NCI-H1105 treated with DMSO at 0.1 percent for 48 hours (cell line): ENCODE measurements at regions not wholly inside any gene's neighbourhood (a gene's known extent, or its start where the extent isn't known, plus 50 kb on each side); places are given as distances from the start of the nearest gene placed in this dataset.
"Not testable (repeated sequence)": the region's sequence is repeated elsewhere in the genome, so short reads cannot be mapped to it uniquely, and the experiment has no call there.

ENCODE experiments used
- DNase-seq: peaks from one replicate; lab custom pipeline; 2025; lab: John Stamatoyannopoulos, UW

- peak; percentile 81 for DNase-seq
Observed at GRCh38 chr13:70784207-70784989, 676.1 kb upstream of the KLHL1 start.

- no peak for DNase-seq
Observed at GRCh38 chr13:70769817-70770216, 661.6 kb upstream of the KLHL1 start.

DNA sequence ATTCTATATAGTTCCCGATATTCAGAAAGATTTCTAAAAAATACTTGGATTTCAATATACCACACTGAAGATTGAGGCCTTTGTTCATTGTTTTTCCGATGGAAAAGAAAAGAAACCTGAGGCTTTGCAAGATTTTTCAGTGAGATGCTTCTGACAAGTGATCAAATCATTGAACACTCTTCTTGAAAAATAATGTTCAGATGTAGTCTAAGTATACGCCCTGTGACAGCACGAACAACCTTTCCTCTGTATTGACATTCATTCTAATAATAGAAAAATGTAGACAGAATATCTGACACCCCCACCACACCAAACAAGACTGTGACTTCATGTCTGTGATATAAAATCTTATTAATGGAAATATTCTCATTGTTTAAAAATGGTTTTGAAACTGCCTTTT is 650.7 kb upstream of the KLHL1 start:
- DNase-seq, result no peak

GRCh38 chr13:70756088-70756487 is 647.8 kb upstream of the KLHL1 start:
- DNase-seq, result peak; percentile 12

- DNase-seq, result peak; percentile 65
Observed at GRCh38 chr13:70755456-70755855, 647.2 kb upstream of the KLHL1 start.

GRCh38 chr13:70747262-70747661 is 639.0 kb upstream of the KLHL1 start:
- DNase-seq, result no peak

- not testable (repeated sequence) for DNase-seq
Observed at GRCh38 chr13:70746469-70746868, 638.2 kb upstream of the KLHL1 start.

DNA sequence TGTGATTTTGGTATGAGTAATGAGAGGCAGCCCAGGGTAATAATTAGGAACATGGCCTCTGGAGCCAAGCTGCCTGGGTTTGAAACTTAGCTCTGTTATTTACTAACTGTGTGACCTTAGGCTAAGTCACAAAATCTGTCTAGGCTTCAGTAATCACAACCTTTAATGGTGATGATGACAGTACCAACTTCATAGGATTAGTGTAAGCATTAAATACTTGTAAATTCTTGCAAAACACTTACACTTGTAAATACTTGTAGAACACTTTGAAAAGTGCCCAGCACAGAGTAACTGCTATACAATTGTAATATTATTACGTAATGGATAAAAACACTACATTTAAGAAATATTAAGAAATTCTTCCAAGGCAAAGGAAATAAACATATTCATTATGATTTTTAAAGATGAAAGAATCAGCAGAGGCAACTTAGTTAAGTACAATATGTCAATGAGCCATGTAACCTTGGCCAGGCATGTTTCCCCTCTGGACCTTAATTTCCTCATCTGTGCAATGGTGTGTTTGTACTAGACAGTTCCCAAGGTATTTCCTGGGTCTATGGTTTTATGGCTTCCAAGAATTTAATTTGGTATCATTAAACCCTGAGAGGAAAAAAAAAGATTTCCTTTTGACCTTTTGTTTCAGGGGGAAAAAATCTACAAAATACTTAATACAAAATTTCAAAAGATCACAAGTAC is 628.5 kb upstream of the KLHL1 start:
- no peak for DNase-seq

DNA sequence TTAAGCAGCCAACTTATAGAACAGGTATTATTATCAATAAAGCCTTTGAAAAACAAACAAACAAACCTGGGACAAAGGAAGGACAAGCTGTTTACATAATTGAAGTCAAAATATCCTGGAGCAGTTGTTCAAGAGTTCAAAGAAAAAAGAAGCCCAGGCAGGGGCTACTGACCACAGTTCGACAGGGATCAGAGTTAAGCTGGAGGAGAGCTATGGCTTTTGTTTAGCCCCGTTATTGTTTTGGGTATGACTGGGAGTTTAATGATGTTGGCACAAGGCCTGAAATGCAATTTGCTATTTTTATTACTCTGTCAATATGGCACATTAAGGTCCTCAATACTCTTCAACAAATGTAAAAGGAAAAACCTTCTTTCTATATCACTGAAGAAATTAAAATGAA is 624.4 kb upstream of the KLHL1 start:
- DNase-seq, result peak; percentile 95

DNA sequence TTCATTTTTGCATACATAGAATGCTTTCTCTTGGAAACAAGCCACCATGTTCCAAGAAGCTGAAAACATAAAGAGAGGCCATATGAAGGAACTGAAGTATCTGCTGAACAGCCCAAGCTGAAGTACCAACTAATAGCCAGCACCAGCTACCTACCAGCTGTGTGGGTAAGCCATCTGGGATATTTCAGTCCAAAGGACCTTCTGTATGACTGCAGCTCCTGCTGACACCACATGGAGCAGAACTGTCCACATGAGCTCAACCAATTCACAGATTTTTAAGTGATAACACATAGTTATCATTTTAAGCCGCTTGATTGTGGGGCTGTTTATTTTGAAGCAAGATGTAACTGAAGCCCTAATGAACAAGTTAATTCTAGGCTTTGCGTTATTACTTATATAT is 621.1 kb upstream of the KLHL1 start:
- DNase-seq, result no peak

DNA sequence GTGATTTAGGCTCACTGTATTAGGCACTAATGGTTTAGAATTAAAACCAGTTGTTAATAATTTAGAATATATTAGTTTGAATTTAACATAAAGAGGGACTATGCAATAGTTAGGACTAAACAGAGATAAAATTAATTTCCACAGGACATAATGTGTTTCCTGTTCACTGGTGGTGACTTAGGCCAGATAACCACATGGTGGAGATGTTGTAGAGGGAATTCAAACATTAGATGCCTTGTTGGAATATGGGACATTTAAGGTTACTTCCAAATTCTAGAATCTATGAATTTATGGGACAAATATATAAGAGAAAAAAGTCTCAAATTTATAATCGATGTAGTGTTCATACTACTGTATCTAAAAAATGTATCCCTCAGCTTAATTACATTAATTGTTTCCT is 615.5 kb upstream of the KLHL1 start:
- DNase-seq, result peak; percentile 39

GRCh38 chr13:70720386-70720785 is 612.1 kb upstream of the KLHL1 start:
- no peak for DNase-seq

- no peak for DNase-seq
Observed at GRCh38 chr13:70714993-70715392, 606.7 kb upstream of the KLHL1 start.

- DNase-seq, result no peak
Observed at GRCh38 chr13:70708775-70709174, 600.5 kb upstream of the KLHL1 start.

DNA sequence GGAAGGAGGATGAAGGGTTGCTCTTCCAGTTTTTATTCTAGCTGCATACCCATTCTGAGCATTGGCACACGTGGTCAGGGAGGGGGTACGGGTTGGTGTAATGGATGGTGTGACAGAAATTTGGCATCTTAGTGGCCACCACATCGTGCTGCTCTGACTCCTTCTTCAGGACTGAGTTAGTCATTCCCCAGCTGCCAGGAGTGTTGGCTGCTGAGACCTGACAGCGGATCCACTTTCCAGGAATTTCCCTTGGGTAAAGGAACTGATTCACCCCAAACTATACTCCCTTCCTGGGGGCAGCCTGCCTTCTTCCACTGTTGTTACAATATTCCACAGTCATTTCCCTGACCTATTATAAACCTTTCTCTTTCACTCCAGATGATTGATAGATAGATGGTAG is 595.5 kb upstream of the KLHL1 start:
- no peak for DNase-seq

DNA sequence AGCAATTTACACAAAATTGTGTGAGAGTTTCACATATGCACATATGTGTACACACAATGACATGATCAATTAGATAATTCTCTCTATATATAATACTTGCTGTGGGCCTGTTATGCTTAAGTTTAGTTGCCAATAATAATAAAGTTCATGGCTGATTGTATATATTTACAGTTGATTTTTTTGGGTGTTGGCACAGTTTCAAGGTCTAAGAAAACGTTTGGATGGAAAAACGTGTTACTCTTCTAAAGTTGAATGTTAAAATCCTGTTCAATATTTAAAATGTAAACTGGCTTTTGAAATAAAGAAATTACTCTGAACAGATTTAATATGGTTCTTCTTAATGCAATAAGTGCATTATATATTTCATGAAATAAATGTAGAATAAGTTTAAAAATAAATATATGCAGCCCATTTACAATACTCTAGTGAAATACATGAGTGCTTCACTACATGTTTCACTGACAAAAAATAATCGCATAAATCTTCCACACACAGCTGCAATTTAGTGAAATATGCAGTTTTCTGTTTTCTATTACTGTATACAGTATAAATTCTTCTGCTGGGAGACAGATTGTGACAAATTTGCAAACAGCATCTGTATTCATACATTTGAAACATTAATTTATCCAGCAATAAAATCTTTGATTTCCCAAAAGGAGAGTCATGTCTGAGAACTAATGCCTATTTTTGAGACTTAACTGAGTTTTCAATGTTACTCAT is 586.9 kb upstream of the KLHL1 start:
- DNase-seq, result no peak

DNA sequence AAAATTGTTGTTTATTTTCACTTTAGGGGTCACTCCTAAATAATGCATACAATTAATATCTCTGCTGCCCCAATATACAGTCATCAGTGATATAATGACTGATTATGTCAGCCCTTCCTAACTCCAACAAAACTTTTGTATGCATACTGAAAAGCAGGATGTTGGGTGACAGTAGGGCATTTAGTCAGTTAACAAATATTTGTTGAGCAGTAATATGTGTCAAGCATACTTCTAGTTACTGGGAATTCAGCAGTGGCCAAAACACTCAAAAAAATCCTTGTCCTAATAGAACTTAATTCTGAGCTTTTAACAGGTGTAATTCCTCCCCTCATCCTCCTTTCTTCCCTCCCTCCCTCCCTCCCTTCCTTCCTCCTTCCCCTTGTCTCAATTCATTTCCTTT is 560.7 kb upstream of the KLHL1 start:
- DNase-seq, result no peak

DNA sequence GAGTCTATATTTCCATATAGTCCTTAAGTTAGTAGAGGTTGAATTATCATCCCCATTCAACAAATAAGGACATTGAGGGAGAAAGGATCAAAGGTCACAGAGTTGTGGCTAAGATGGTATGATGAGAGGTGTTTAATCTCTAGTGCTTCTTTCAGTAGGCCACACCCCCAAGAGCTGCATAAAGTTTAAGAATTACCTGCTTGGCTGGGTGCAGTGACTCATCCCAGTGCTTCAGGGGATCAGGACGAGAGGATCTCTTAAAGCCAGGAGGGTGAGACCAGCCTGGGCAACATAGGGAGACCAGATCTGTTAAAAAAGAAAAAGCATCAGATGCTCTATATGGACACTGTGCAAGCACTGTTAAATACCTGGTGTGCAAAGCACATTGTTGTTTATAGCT is 560.0 kb upstream of the KLHL1 start:
- DNase-seq, result no peak

DNA sequence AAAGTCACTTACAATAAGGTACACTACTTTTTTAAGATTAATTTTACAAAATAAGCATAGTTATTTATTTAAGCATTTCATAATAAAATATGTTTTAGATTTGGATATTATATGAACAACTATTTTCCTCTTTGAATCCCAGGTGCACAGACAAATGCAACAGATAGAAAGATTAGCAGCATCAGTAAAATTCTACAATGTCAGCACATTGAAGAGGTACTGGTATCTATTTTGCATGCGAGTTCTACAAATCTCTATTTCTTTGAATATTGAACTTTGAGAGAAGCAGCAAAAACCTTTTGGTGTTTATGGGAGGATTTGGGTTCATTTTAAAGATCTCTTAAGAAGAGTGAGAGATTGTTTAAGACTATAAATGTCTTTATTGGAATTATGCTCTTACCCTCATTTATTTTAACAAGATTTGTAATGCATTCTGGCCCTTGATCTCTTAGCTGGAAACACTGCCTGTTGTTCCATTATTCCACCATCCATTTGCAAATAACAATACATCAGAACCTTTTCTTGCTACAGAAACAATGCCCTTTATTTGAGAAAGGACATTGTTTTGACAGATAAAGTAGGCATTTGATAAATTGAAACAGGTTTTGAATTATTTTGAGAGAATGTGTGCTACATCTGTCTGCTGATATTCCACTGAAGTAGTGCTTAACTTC is 558.8 kb upstream of the KLHL1 start:
- no peak for DNase-seq

DNA sequence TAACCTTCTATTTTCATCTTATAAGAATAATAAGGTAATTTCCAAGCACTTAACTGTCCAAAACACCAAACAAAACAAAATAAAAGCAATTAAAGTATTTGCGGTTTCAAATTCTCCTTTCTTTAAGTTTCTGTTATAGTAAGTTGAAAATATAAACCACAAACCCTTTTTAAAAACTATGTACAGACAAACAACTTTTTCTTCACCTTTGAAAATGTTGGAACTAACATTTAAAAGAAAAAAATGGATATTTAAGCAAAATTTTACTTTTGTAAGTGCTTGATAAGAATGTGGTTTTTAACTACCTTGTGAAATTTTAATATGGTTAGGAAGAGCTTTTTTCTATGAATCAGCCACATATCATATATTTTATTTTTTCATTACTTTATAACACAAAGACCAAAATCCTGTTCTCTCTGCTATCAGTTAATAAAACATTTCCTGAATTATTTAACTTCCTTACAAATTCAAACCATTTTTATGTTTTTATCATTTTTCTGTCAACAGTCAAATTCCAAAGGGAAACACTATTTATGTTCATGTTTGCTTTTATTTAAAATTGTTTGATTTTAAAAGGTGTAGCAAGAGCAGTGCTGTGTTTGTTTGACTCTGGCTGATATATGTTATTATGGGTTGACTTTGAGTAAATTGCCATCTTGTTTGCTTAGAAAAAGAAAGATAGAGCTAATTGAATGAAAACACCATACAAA is 554.1 kb upstream of the KLHL1 start:
- DNase-seq, result peak; percentile 35

DNA sequence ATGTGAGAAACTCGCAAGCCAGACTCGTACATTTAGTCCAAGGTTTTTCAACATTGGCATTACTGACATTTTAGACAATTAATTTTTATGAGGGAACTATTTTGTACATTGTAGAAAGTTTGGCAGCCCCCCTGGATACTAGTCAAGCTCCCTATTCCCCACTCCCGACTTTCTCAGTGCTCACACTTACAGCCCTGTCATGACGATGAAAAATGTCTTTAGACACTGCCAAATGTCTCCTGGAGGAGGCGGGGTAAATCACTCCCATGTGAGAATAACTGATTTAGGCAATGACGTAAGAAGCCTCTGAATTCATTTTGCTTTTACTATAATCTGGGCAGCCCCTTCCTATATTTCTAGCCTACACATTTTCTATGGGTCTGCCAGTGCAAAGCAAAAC is 535.8 kb upstream of the KLHL1 start:
- DNase-seq, result no peak

GRCh38 chr13:70634893-70635292 is 526.6 kb upstream of the KLHL1 start:
- no peak for DNase-seq
